ENCODE measurements at regions not wholly inside any gene's neighbourhood (a gene's known extent, or its start where the extent isn't known, plus 50 kb on each side); places are given as distances from the start of the nearest gene placed in this dataset.
"Not testable (repeated sequence)": the region's sequence is repeated elsewhere in the genome, so short reads cannot be mapped to it uniquely, and the experiment has no call there.

GRCh38 chrX:43446752-43447151 lies 209.3 kb upstream of the MAOA start:
- DNase-seq (ENCODE audit: low read depth): no peak
- in situ Hi-C loops (cut with HindIII; ENCODE audit: low pct_unique_long_range_greater_than_20kb, low sequenced_read_pairs): no loop called here

DNA sequence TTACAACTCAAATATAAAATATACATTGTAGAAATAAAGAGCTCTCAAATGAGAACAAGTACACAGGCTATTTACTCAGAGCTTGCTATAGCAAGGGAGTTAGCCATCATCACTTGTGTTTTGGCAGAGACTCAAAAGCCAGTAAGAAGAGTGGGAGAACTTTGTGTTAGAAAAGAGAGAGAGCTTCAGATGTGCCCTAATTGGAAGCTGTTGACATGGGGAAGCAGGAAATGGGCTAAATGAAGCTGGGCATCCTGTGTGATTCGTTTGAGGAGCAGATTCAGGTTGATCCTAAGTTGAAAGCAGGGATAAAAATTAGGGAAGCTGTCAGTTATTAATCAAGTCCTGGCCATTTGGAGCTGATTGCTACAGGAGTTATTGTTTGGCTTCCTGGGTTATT lies 207.4 kb upstream of the MAOA start:
- in situ Hi-C loops (cut with HindIII; ENCODE audit: low pct_unique_long_range_greater_than_20kb, low sequenced_read_pairs): no loop called here
- no peak for DNase-seq (ENCODE audit: low read depth)

DNA sequence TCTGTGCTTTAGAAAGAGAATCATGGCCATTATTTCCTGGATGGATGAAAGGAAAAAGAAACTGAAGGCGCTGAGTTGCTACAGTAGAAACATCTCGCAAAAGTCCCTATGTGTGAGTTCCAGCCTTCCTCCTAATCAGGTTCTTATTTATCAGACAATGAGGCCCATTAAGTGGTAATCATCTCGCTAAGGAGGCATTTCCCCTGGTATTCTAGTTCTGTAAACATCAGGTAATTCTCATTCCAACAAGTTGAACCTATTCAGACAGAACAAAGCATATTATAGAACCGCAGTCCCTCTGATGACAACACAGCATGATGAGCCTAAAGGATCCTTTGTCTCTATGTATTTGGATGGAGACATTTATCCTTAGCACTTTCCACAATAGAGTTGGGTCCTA lies 205.7 kb upstream of the MAOA start:
- no peak for DNase-seq (ENCODE audit: low read depth)
- in situ Hi-C loops (cut with HindIII; ENCODE audit: low pct_unique_long_range_greater_than_20kb, low sequenced_read_pairs): no loop called here

- DNase-seq (ENCODE audit: low read depth); in situ Hi-C loops (cut with HindIII; ENCODE audit: low pct_unique_long_range_greater_than_20kb, low sequenced_read_pairs): not testable (repeated sequence)
Observed at GRCh38 chrX:43451976-43452686, 204.0 kb upstream of the MAOA start.

DNA sequence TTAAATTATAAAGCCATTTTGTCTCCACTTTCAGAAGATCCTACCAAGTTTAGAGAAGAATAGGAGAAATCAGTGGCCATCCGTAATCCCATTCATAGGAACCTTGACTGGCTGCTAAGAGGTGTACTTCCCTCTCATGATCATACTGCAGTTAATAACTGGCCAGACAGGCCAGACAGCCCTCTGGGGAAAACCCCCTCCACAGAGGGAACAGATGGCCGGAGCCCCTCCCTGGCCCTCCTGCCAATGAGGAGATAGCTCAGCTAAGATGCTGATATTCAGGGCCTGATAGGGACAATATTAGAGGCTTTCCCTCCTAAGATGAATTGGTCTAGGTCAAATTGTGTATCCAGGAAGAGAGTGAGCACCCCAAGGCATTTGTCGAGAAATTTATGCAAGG lies 200.0 kb upstream of the MAOA start:
- in situ Hi-C loops (cut with HindIII; ENCODE audit: low pct_unique_long_range_greater_than_20kb, low sequenced_read_pairs): no loop called here
- no peak for DNase-seq (ENCODE audit: low read depth)

DNA sequence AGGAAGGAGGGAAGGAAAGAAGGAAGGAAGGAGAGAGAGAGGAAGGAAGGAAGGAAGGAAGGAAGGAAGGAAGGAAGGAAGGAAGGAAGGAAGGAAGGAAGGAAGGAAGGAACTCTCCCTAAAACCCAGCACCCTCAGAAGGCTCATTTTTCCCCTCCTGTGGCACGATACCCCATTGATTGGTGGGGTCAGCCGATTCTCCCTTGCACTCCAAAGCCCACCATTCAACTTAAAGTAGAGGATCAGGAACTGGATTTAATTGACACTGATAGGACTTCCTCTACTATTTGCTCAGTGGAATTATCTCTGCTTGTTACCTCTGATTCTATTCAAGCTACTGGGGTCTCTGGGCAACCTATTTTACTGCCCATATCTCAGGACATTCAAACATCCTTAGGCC lies 199.2 kb upstream of the MAOA start:
- DNase-seq (ENCODE audit: low read depth): no peak
- in situ Hi-C loops (cut with HindIII; ENCODE audit: low pct_unique_long_range_greater_than_20kb, low sequenced_read_pairs): no loop called here

DNA sequence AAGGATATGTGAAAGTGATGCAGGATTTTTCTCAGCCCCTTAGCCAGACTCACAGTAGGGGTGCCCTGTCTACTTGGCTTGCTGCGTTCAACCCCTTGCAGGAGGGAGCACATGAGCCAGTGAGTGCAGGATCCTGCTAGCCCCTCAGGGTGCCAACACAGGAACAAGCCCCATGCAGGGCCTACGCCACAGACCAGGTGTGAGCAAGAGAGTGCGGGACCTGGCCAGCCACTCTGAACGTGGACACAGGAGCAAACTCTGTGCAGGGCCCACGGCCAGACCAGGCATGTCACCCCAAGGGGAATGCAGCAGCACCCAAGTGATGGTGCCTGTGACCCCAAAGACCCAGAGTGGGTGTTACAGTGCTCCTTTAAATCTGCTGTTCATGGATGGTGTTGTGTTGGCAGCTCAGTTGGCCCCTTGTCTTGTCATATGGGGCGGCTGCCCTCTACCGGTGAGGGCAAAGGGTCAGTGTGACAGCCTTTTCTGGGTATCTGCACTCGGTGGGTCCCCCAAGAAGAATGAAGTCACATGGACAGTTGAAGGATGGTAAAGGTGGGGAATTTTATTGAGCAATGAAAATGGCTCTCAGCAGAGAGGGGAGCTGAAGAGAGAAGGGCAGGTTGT lies 188.4 kb upstream of the MAOA start:
- DNase-seq (ENCODE audit: low read depth): no peak
- in situ Hi-C loops (cut with HindIII; ENCODE audit: low pct_unique_long_range_greater_than_20kb, low sequenced_read_pairs): no loop called here

DNA sequence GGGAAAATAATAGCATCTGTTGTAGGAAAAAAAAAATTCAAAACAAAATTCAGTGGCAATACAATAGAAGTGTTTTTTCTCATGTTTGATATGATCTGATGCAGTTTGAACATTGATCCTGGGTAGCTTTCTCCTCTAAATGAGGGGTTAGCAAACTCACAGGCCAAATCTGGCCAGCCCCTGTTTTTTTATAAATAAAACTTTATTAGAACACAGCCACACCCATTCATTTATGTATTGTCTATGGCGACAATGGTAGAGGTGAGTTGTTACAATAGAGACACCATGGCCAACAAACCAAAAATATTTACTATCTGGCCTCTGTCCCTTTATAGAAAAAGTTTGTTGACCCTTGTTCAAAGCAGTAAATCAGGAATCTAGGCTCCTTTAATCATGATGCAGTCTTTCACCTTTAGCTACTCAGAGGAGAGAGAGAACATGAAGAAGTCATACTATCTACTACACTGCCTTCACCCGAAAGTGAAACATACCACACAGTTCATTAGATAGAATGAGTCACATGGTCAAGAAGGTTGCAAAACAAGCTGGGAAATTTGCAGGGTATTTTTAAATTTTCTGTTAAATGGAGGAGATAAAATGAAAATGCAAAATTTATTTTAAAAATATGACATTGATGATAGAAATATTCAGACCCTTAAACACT lies 186.6 kb upstream of the MAOA start:
- no peak for DNase-seq (ENCODE audit: low read depth)

GRCh38 chrX:43474321-43474720 lies 181.8 kb upstream of the MAOA start:
- in situ Hi-C loops (cut with HindIII; ENCODE audit: low pct_unique_long_range_greater_than_20kb, low sequenced_read_pairs): no loop called here
- DNase-seq (ENCODE audit: low read depth): peak; percentile 24

More for the DNA sequence above, 186.6 kb upstream of the MAOA start:
- in situ Hi-C loops (cut with HindIII; ENCODE audit: low pct_unique_long_range_greater_than_20kb, low sequenced_read_pairs): no loop called here

DNA sequence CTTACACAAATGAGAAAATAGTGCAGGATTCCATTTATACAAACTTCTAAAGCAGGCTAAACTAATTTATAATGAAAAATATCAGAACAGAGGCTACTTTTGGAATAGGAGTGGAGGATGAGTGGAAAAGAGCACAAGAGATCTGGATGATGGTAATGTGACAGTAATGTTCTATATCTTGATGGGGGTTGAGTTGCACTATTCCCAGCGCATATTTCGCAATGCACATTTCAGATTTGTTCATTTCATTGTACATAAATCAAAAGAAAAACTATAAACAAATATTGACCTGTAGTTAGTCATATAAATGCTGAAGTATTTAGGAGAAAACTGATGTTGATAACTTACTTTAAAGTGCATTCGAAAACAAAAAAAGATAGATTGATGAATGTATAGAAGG lies 177.0 kb upstream of the MAOA start:
- no peak for DNase-seq (ENCODE audit: low read depth)
- in situ Hi-C loops (cut with HindIII; ENCODE audit: low pct_unique_long_range_greater_than_20kb, low sequenced_read_pairs): no loop called here

DNA sequence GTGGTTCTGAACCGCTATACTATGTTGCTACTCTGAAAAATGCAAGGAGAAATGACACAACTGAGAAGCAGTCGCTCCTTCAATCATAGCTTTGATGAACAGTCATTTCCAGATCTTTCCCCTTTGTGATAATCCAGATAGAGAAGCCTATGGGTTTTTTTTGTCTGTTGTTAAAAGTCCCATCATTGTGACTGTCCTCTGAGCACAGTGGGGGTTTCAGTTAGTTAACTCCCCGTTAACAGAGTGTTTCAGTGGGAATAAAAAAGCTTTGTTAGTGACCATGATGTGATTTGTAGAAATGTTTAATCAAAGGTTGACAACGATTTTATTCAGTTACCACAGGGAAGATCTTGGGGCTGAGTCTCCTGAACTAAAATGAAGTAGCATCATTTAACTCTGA lies 176.2 kb upstream of the MAOA start:
- in situ Hi-C loops (cut with HindIII; ENCODE audit: low pct_unique_long_range_greater_than_20kb, low sequenced_read_pairs): no loop called here
- no peak for DNase-seq (ENCODE audit: low read depth)

- in situ Hi-C loops (cut with HindIII; ENCODE audit: low pct_unique_long_range_greater_than_20kb, low sequenced_read_pairs): no loop called here
- DNase-seq (ENCODE audit: low read depth): no peak
Observed at GRCh38 chrX:43481576-43481975, 174.5 kb upstream of the MAOA start.

DNA sequence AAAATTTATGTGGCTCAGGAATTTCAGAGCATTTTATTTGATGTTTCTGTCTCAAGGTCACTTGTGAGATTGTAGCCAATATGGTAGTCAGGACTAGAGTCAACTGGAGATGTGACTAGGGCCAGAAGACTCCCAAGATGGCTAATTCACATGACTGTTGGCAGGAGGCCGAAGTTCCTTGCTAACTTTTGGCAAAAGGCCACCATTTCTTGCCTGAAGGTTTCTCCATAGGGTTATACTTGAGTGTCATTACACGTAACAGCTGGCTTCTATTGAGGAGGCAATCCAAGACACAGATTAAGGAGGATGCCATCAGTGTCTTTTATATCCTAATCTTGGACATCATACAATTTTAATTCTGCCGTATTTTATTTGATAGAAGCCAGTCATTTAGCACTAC lies 162.3 kb upstream of the MAOA start:
- in situ Hi-C loops (cut with HindIII; ENCODE audit: low pct_unique_long_range_greater_than_20kb, low sequenced_read_pairs): no loop called here
- DNase-seq (ENCODE audit: low read depth): no peak

GRCh38 chrX:43500246-43500645 lies 155.9 kb upstream of the MAOA start:
- no peak for DNase-seq (ENCODE audit: low read depth)
- in situ Hi-C loops (cut with HindIII; ENCODE audit: low pct_unique_long_range_greater_than_20kb, low sequenced_read_pairs): no loop called here

DNA sequence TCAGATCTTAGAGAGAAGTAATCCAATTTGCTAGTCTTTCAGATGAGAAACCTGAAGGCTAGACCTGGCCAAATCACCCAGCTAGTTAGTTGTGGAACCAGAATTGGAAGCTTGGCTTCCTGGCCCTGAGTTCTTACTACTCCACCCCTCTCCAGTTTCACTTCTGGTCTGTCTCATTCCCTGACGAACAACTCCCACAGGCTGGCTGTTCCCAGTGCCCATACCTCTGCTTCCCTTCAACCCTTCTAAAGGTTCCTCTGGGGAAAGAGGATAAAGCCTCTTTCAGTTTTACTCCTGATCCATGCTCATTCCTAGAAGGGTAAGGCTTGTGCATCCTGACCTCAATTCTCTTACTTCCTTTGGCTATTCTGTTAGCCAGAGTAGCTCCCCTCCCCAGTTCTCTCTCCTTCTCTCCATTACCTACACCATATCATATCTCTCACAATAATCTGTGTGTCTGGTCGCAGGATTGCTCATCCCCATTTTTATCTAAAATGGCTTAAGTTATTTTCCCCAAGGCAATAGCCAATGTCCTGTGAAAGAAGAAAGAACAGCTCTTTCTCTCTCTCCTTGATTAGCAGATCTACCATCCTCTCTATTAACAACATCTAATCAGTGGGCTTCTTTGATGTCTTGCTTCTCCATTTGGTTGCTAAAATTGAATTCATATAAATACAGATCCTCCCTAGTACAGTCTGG lies 155.0 kb upstream of the MAOA start:
- in situ Hi-C loops (cut with HindIII; ENCODE audit: low pct_unique_long_range_greater_than_20kb, low sequenced_read_pairs): no loop called here
- no peak for DNase-seq (ENCODE audit: low read depth)

GRCh38 chrX:43504394-43504793 lies 151.7 kb upstream of the MAOA start:
- DNase-seq (ENCODE audit: low read depth): no peak
- in situ Hi-C loops (cut with HindIII; ENCODE audit: low pct_unique_long_range_greater_than_20kb, low sequenced_read_pairs): no loop called here

DNA sequence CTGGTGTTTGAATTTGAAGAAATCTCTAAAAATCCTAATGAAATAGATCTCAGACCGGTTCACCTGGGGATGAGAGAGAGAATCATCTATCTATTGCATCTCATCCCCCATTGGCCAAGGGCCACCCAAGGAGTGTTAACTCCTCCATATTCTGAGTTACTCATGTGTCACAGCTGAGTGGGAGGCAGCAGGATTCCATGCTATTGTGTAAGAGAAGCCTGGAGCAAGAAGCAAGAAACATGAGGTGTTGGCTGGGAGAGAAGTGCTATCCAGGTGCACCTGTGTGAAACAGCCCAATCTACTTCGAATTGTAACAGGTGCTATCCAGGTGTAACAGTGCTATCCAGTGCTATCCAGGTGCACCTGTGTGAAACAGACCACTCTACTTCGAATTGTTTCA lies 150.3 kb upstream of the MAOA start:
- in situ Hi-C loops (cut with HindIII; ENCODE audit: low pct_unique_long_range_greater_than_20kb, low sequenced_read_pairs): no loop called here
- DNase-seq (ENCODE audit: low read depth): no peak

DNA sequence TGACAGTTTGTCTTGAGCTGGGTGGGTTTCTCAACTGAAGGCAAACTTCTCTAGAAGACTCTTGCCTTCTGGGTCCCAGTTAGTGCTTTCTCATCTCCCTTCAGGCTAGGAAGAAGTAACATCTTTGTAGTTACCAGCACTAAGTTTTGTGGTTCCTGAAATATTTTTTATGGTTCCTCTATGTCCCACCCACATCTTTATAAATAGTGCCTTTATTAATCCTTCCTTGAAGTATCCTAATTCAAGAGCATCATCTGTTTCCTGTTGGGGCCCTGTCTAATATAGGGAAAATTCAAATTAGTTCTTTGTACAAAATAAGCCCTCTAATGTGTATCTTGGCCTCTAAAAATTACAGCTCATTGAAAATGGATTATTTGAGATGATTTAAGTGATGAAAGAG lies 147.4 kb upstream of the MAOA start:
- in situ Hi-C loops (cut with HindIII; ENCODE audit: low pct_unique_long_range_greater_than_20kb, low sequenced_read_pairs): no loop called here

DNA sequence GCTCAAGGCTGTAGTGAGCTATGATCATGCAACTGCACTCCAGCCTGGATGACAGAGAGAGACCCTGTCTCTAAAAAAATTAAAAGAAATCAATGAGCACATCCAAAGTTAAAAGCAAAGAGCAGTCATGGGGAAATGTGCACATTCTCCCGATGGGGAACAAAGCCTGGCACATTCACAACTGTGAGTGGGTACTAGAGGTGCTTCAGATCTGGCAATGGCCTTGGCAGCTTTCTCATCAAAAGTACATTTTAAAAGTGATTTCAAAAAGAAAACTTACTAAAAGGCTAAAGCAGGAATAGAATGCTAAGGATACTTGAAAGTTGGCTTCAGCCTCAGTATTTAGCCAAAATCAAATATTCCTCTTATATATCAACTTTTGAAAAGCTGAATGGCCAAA lies 145.9 kb upstream of the MAOA start:
- DNase-seq (ENCODE audit: low read depth): no peak
- in situ Hi-C loops (cut with HindIII; ENCODE audit: low pct_unique_long_range_greater_than_20kb, low sequenced_read_pairs): no loop called here

More for the DNA sequence above, 147.4 kb upstream of the MAOA start:
- no peak for DNase-seq (ENCODE audit: low read depth)
